Eye (tissue), 1 donor: ENCODE measurements at regions not wholly inside any gene's neighbourhood (a gene's known extent, or its start where the extent isn't known, plus 50 kb on each side); places are given as distances from the start of the nearest gene placed in this dataset.

Source experiments
- DNase-seq: peaks from one replicate; pipeline ENCODE4 v3.0.0-alpha.2; 2015

- no peak for DNase-seq
Measured at GRCh38 chr14:39946807-39947206, 514.6 kb upstream of the FBXO33 start.

GRCh38 chr14:39939023-39939422, 506.8 kb upstream of the FBXO33 start:
- no peak for DNase-seq

GRCh38 chr14:39912192-39913100, 480.2 kb upstream of the FBXO33 start:
- no peak for DNase-seq

- no peak for DNase-seq
Measured at GRCh38 chr14:39897657-39898056, 465.4 kb upstream of the FBXO33 start.

- no peak for DNase-seq
Measured at GRCh38 chr14:39890026-39890425, 457.8 kb upstream of the FBXO33 start.

GRCh38 chr14:39884091-39884490, 451.9 kb upstream of the FBXO33 start:
- DNase-seq: peak; percentile 27

- no peak for DNase-seq
Measured at GRCh38 chr14:39880965-39881364, 448.7 kb upstream of the FBXO33 start.

- DNase-seq: no peak
Measured at GRCh38 chr14:39880106-39880695, 448.0 kb upstream of the FBXO33 start.

GRCh38 chr14:39877577-39878190, 445.5 kb upstream of the FBXO33 start:
- DNase-seq: peak; percentile 27

GRCh38 chr14:39876916-39877315, 444.7 kb upstream of the FBXO33 start:
- DNase-seq: no peak

- DNase-seq: no peak
Measured at GRCh38 chr14:39875028-39875427, 442.8 kb upstream of the FBXO33 start.

- DNase-seq: no peak
Measured at GRCh38 chr14:39873791-39874190, 441.6 kb upstream of the FBXO33 start.

- DNase-seq: no peak
Measured at GRCh38 chr14:39868949-39869348, 436.7 kb upstream of the FBXO33 start.

GRCh38 chr14:39868251-39868650, 436.0 kb upstream of the FBXO33 start:
- no peak for DNase-seq

GRCh38 chr14:39863441-39863840, 431.2 kb upstream of the FBXO33 start:
- no peak for DNase-seq

GRCh38 chr14:39861696-39862095, 429.5 kb upstream of the FBXO33 start:
- no peak for DNase-seq

- DNase-seq: peak; percentile 39
Measured at GRCh38 chr14:39861229-39861600, 429.0 kb upstream of the FBXO33 start.

GRCh38 chr14:39860596-39861228, 428.5 kb upstream of the FBXO33 start:
- no peak for DNase-seq

- no peak for DNase-seq
Measured at GRCh38 chr14:39859314-39859713, 427.1 kb upstream of the FBXO33 start.

GRCh38 chr14:39857376-39858055, 425.3 kb upstream of the FBXO33 start:
- DNase-seq: peak; percentile 71

- no peak for DNase-seq
Measured at GRCh38 chr14:39853441-39853840, 421.2 kb upstream of the FBXO33 start.

- no peak for DNase-seq
Measured at GRCh38 chr14:39851202-39851601, 419.0 kb upstream of the FBXO33 start.

- DNase-seq: no peak
Measured at GRCh38 chr14:39847852-39848251, 415.6 kb upstream of the FBXO33 start.
